Parathyroid adenoma (tissue), 2 donors: ENCODE measurements at regions not wholly inside any gene's neighbourhood (a gene's known extent, or its start where the extent isn't known, plus 50 kb on each side); places are given as distances from the start of the nearest gene placed in this dataset.

Source experiments
- H2AFZ ChIP-seq: fragments of 300-600 bp; sonication (generic); one replicate; pipeline ENCODE4 v1.7.0; 2017; ENCODE audit warnings: antibody characterized with exemption, mild to moderate bottlenecking
- H3K27ac ChIP-seq: fragments of 300-600 bp; sonication (generic); one replicate; pipeline ENCODE4 v1.7.0; 2017
- H3K27me3 ChIP-seq: fragments of 300-600 bp; sonication (generic); one replicate; pipeline ENCODE4 v1.7.0; 2017; ENCODE audit warnings: low read length; ENCODE audit not compliant: control insufficient read depth, insufficient read depth
- H3K36me3 ChIP-seq: fragments of 300-600 bp; sonication (generic); one replicate; pipeline ENCODE4 v1.7.0; 2017; ENCODE audit warnings: low read length; ENCODE audit not compliant: control insufficient read depth, insufficient read depth
- H3K4me1 ChIP-seq: fragments of 300-600 bp; sonication (generic); one replicate; pipeline ENCODE4 v1.7.0; 2017; ENCODE audit warnings: control low read depth
- H3K4me2 ChIP-seq: fragments of 300-600 bp; sonication (generic); one replicate; pipeline ENCODE4 v1.7.0; 2017; ENCODE audit warnings: low read length
- H3K4me3 ChIP-seq: fragments of 300-600 bp; sonication (generic); one replicate; pipeline ENCODE4 v1.7.0; 2017; ENCODE audit warnings: low read depth, low read length
- H3K79me2 ChIP-seq: fragments of 300-600 bp; sonication (generic); one replicate; pipeline ENCODE4 v1.7.0; 2017; ENCODE audit warnings: control low read depth
- H3K9ac ChIP-seq: fragments of 300-600 bp; sonication (generic); one replicate; pipeline ENCODE4 v1.7.0; 2017; ENCODE audit warnings: mild to moderate bottlenecking
- H3K9me3 ChIP-seq: fragments of 300-600 bp; sonication (generic); one replicate; pipeline ENCODE4 v1.7.0; 2017; ENCODE audit warnings: low read length; ENCODE audit not compliant: control insufficient read depth
- TF ChIP-seq, protein P1 (sequence below): fragments of 300-600 bp; sonication (generic); IDR thresholded peaks from one replicate; pipeline ENCODE4 v1.7.0; 2017; ENCODE audit warnings: antibody characterized with exemption, mild to moderate bottlenecking
- donor health status: primary hyperparathyroidism.

- no peaks in the 10 kb centered on the region for H3K36me3 ChIP-seq
- H3K79me2 ChIP-seq = no peaks in the 10 kb centered on the region
- H2AFZ ChIP-seq = no peak overlapping the region
- H3K4me3 ChIP-seq = no peak overlapping the region
- H3K4me2 ChIP-seq = no peak overlapping the region
- H3K9ac ChIP-seq = no peak overlapping the region
- H3K4me1 ChIP-seq = no peaks in the 10 kb centered on the region
- no peaks in the 10 kb centered on the region for H3K27me3 ChIP-seq
- TF ChIP-seq, protein P1, sequence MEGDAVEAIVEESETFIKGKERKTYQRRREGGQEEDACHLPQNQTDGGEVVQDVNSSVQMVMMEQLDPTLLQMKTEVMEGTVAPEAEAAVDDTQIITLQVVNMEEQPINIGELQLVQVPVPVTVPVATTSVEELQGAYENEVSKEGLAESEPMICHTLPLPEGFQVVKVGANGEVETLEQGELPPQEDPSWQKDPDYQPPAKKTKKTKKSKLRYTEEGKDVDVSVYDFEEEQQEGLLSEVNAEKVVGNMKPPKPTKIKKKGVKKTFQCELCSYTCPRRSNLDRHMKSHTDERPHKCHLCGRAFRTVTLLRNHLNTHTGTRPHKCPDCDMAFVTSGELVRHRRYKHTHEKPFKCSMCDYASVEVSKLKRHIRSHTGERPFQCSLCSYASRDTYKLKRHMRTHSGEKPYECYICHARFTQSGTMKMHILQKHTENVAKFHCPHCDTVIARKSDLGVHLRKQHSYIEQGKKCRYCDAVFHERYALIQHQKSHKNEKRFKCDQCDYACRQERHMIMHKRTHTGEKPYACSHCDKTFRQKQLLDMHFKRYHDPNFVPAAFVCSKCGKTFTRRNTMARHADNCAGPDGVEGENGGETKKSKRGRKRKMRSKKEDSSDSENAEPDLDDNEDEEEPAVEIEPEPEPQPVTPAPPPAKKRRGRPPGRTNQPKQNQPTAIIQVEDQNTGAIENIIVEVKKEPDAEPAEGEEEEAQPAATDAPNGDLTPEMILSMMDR = no peak
- H3K27ac ChIP-seq = no peak overlapping the region
- no peaks in the 10 kb centered on the region for H3K9me3 ChIP-seq
Observed at GRCh38 chr16:50463581-50464324, 84.4 kb upstream of the NKD1 start.

DNA sequence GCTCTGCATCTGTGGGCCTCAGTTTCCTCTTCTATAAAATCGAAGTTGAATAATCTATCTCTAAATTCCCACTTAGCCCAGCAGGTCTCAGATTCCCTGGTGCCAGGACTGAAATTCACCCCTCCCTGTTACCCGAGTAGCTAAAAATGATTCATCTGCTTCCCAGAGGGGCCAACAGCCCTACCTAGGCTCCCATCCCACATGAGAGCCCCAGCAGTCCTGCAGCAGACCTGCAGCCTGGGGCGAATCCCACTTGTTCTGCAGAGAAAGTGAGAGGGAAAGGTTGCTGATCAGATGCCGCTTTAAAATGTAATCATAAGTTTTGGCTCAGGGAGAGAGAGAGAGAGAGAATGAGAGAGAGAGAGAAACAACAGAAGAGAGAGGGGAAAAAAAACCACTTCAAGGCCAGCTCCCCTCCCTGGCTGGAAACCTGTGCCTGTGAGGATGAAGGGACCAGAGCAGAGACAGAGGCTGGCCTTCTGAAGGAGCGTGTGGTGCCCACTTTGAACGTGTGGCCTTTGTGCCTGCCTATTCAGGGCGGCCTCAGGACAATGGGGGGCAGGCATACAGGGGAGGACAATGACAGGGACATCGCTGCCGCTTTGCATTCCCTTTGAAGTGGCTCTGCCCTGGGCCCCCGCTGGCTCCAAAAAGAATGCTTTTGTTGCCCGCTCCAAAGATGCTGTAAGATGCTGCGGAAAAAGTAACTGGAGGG lies 85.2 kb upstream of the NKD1 start:
- no peaks in the 10 kb centered on the region for H3K4me1 ChIP-seq
- no peaks in the 10 kb centered on the region for H3K27me3 ChIP-seq
- H3K4me3 ChIP-seq = no peak overlapping the region
- no peaks in the 10 kb centered on the region for H3K9me3 ChIP-seq
- H3K4me2 ChIP-seq = no peak overlapping the region
- TF ChIP-seq, protein P1 = no peak
- H3K79me2 ChIP-seq = no peaks in the 10 kb centered on the region
- no peaks in the 10 kb centered on the region for H3K36me3 ChIP-seq
- no peak overlapping the region for H3K9ac ChIP-seq
- H2AFZ ChIP-seq = no peak overlapping the region
- H3K27ac ChIP-seq = no peak overlapping the region

- Histone ChIP-seq H3K4me1 (no peaks in the 10 kb centered on the region), H3K4me2 (no peak overlapping the region), H3K4me3 (no peak overlapping the region), H3K9ac (no peak overlapping the region), H3K27me3 (no peaks in the 10 kb centered on the region), H2AFZ (no peak overlapping the region), H3K27ac (no peak overlapping the region), H3K79me2 (no peaks in the 10 kb centered on the region), H3K36me3 (no peaks in the 10 kb centered on the region), H3K9me3 (no peaks in the 10 kb centered on the region)
- TF ChIP-seq, protein P1 = no peak
Observed at GRCh38 chr16:50461400-50461760, 86.8 kb upstream of the NKD1 start.

GRCh38 chr16:50460538-50461399 lies 87.4 kb upstream of the NKD1 start:
- Histone ChIP-seq H3K9me3 (no peaks in the 10 kb centered on the region), H3K4me1 (no peaks in the 10 kb centered on the region), H3K9ac (no peak overlapping the region), H3K4me2 (no peak overlapping the region), H3K27me3 (no peaks in the 10 kb centered on the region), H2AFZ (no peak overlapping the region), H3K27ac (no peak overlapping the region), H3K36me3 (no peaks in the 10 kb centered on the region), H3K79me2 (no peaks in the 10 kb centered on the region), H3K4me3 (no peak overlapping the region)
- TF ChIP-seq, protein P1 = no peak
